ENCODE measurements at regions not wholly inside any gene's neighbourhood (a gene's known extent, or its start where the extent isn't known, plus 50 kb on each side); places are given as distances from the start of the nearest gene placed in this dataset.
A peak's percentile ranks its signal among the peaks of the same experiment; 100 is the strongest.

GRCh38 chr13:31898378-31899071 lies 133.0 kb upstream of the FRY start:
- no peak for DNase-seq

- no peak for DNase-seq
These were observed 129.6 kb upstream of the FRY start for GRCh38 chr13:31901985-31902384.

- no peak for DNase-seq
These were observed 128.3 kb upstream of the FRY start for GRCh38 chr13:31903111-31903815.

- no peak for DNase-seq
These were observed 126.4 kb upstream of the FRY start for GRCh38 chr13:31904941-31905824.

- DNase-seq, result no peak
These were observed 125.6 kb upstream of the FRY start for GRCh38 chr13:31905961-31906360.

GRCh38 chr13:31908696-31909411 lies 122.7 kb upstream of the FRY start:
- no peak for DNase-seq

- peak; percentile 43 to 59 for DNase-seq
These were observed 121.6 kb upstream of the FRY start for GRCh38 chr13:31909864-31910551.

GRCh38 chr13:31910633-31911032 lies 120.9 kb upstream of the FRY start:
- no peak for DNase-seq

- DNase-seq, result no peak
These were observed 118.8 kb upstream of the FRY start for GRCh38 chr13:31912647-31913401.

GRCh38 chr13:31913459-31913858 lies 118.1 kb upstream of the FRY start:
- no peak for DNase-seq

GRCh38 chr13:31914843-31915242 lies 116.7 kb upstream of the FRY start:
- no peak for DNase-seq

- no peak for DNase-seq
These were observed 112.9 kb upstream of the FRY start for GRCh38 chr13:31918707-31919106.

- DNase-seq, result no peak
These were observed 112.3 kb upstream of the FRY start for GRCh38 chr13:31919241-31919640.

- DNase-seq, result no peak
These were observed 111.4 kb upstream of the FRY start for GRCh38 chr13:31919971-31920726.

- DNase-seq, result no peak
These were observed 110.9 kb upstream of the FRY start for GRCh38 chr13:31920727-31921100.

GRCh38 chr13:31922724-31923123 lies 108.8 kb upstream of the FRY start:
- DNase-seq, result no peak

- no peak for DNase-seq
These were observed 108.3 kb upstream of the FRY start for GRCh38 chr13:31923134-31923763.

- no peak for DNase-seq
These were observed 106.5 kb upstream of the FRY start for GRCh38 chr13:31925079-31925478.

- no peak for DNase-seq
These were observed 104.3 kb upstream of the FRY start for GRCh38 chr13:31927219-31927653.
